ENCODE measurements at regions not wholly inside any gene's neighbourhood (a gene's known extent, or its start where the extent isn't known, plus 50 kb on each side); places are given as distances from the start of the nearest gene placed in this dataset.
A peak's percentile ranks its signal among the peaks of the same experiment; 100 is the strongest.

DNA sequence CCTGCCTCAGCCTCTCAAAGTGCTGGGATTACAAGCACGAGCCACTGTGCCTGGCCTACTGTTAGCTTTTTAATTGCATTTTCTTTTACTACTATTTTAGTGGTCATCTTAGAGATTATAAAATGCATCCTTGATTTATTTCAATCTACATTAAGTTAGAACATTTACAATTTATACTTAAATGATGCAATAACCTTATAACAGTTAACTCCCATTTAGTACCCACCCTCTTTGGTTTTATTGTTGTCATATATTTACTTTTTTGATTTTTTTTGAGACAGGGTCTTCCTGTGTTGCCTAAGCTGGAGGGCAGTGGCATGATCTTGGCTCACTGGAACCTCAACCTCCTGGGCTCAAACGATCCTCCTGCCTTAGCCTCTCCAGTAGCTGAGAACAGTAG lies 77.3 kb downstream of the PPCDC start:
- Histone ChIP-seq H3K36me3 (ENCODE audit: low read depth, low read length) (no peaks in the 10 kb centered on the region), H3K9me3 (ENCODE audit: low read length) (no peaks in the 10 kb centered on the region), H3F3A (ENCODE audit: low read length, unreplicated experiment) (no peaks in the 10 kb centered on the region), H3K9me2 (replicated peaks; ENCODE audit: low read length) (no peaks in the 10 kb centered on the region), H3K27me3 (ENCODE audit: low read length) (no peaks in the 10 kb centered on the region), H2AFZ (ENCODE audit: low read length) (no peak overlapping the region), H4K20me1 (ENCODE audit: low read length) (no peaks in the 10 kb centered on the region), H3K4me1 (ENCODE audit: insufficient read depth, low read length) (peaks cover 14% of the 10 kb centered on the region), H3K4me2 (ENCODE audit: low read length) (no peak overlapping the region), H3K79me2 (ENCODE audit: low read length) (no peaks in the 10 kb centered on the region), H3K27ac (ENCODE audit: low read length) (no peak overlapping the region), H3K4me3 (ENCODE audit: low read length) (no peak overlapping the region), H3K9ac (ENCODE audit: low read length) (no peak overlapping the region)
- ChIA-PET POLR2A (ENCODE audit: unreplicated experiment) (no interaction called here), CTCF (no interaction called here)
- BruUV-seq (replicated peaks), result no TSS peak
- no peak for DNase-seq
- TF ChIP-seq EZH2 (IDR thresholded peaks at IDR 0.05; ENCODE audit: low read length, unreplicated experiment) (no peak), EZH2phosphoT487 (IDR thresholded peaks at IDR 0.05; ENCODE audit: borderline replicate concordance, low read length) (no peak)
- TF ChIP-seq, protein P1, sequence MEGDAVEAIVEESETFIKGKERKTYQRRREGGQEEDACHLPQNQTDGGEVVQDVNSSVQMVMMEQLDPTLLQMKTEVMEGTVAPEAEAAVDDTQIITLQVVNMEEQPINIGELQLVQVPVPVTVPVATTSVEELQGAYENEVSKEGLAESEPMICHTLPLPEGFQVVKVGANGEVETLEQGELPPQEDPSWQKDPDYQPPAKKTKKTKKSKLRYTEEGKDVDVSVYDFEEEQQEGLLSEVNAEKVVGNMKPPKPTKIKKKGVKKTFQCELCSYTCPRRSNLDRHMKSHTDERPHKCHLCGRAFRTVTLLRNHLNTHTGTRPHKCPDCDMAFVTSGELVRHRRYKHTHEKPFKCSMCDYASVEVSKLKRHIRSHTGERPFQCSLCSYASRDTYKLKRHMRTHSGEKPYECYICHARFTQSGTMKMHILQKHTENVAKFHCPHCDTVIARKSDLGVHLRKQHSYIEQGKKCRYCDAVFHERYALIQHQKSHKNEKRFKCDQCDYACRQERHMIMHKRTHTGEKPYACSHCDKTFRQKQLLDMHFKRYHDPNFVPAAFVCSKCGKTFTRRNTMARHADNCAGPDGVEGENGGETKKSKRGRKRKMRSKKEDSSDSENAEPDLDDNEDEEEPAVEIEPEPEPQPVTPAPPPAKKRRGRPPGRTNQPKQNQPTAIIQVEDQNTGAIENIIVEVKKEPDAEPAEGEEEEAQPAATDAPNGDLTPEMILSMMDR (conservative IDR thresholded peaks at IDR 0.05; ENCODE audit: low read depth, low read length), result no peak
- intact Hi-C loops (cut with micrococcal nuclease), result no loop called here
- ATAC-seq, result no peak

DNA sequence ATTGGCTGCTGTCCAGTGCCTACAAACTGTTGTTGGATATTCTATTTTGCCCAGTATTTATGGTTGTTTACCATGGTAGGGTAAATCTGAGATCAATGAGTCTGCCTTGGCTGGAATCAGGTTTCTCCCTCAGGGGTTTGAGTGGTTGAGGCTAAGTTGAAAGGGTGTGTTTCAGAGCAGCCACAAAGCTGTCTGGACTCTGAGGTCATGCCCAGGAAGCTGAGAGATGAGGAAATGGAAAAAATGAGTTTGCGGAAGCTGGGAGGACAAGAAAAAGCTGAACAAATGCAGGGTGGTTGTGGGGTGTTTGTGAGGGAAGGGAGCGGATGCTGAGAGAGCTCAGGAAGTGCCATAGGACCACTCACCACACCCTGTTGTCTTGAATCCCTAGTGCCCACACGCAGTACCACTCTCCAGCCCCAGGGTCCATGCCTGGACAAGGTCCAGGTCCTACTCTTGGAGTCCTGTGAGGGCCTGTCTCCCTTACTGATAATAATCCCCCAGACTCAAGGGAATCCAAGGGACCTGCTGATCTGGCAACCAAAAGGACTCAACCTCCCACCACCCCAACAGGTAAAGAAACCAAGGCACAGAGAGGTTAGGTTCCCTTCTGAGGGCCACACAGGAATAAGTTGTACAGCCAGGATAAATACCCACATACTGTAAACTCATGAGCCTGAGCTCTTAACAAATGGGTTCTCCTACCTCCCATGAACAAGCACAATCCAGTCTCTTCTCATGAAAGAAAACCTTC lies 81.6 kb downstream of the PPCDC start:
- DNase-seq (peak; percentile 99), ATAC-seq (peak; percentile 88)
- H3K27ac ChIP-seq (ENCODE audit: low read length), result peak overlapping the region; percentile 92
- intact Hi-C loops (cut with micrococcal nuclease), result loop anchor here (5.0 kb wide), 1 partner anchor 97 kb away; the partner anchor contains the start of gene C15orf39
- ChIA-PET CTCF (interaction anchor here (0.6 to 1.2 kb wide), 2 partner anchors 38 to 288 kb away, joined by 3 read pairs; no protein-coding TSS in a partner anchor), POLR2A (ENCODE audit: unreplicated experiment) (no interaction called here)
- H3K36me3 ChIP-seq (ENCODE audit: low read depth, low read length), result no peaks in the 10 kb centered on the region
- H3K79me2 ChIP-seq (ENCODE audit: low read length), result no peaks in the 10 kb centered on the region
- no peak overlapping the region for H3K4me3 ChIP-seq (ENCODE audit: low read length)
- peaks cover 44% of the 10 kb centered on the region for H3K4me1 ChIP-seq (ENCODE audit: insufficient read depth, low read length)
- BruUV-seq (replicated peaks), result no TSS peak
- H2AFZ ChIP-seq (ENCODE audit: low read length), result no peak overlapping the region
- peak overlapping the region; percentile 60 for H3K9ac ChIP-seq (ENCODE audit: low read length)
- TF ChIP-seq, protein P1 (conservative IDR thresholded peaks at IDR 0.05; ENCODE audit: low read depth, low read length), result no peak
- TF ChIP-seq EZH2phosphoT487 (IDR thresholded peaks at IDR 0.05; ENCODE audit: borderline replicate concordance, low read length), result no peak
- H3K9me2 ChIP-seq (replicated peaks; ENCODE audit: low read length), result no peaks in the 10 kb centered on the region
- peak overlapping the region; percentile 47 for H3K4me2 ChIP-seq (ENCODE audit: low read length)
- no peaks in the 10 kb centered on the region for H3K27me3 ChIP-seq (ENCODE audit: low read length)
- no peaks in the 10 kb centered on the region for H4K20me1 ChIP-seq (ENCODE audit: low read length)
- H3K9me3 ChIP-seq (ENCODE audit: low read length), result no peaks in the 10 kb centered on the region
- peaks cover 3% of the 10 kb centered on the region for H3F3A ChIP-seq (ENCODE audit: low read length, unreplicated experiment)

DNA sequence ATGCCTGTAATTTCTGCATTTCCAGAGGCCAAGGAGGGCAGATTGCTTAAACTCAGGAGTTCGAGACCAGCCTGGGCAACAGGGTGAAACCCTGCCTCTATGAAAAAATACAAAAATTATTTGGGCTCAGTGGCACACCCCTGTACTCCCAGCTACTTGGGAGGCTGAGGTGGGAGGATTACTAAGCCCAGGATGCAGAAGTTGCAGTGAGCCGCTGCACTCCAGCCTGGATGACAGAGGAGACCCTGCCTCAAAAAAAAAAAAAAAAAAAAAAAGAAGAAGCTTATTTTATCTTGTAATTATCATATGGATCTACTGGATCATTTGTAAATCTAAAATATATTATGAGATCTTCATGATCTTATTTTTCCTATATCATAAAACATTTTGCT lies 84.1 kb downstream of the PPCDC start:
- intact Hi-C loops (cut with micrococcal nuclease), result loop anchor here (5.0 kb wide), 1 partner anchor 95 kb away; the partner anchor contains the start of gene C15orf39
- H3K9me2 ChIP-seq (replicated peaks; ENCODE audit: low read length), result no peaks in the 10 kb centered on the region
- peaks cover 44% of the 10 kb centered on the region for H3K4me1 ChIP-seq (ENCODE audit: insufficient read depth, low read length)
- ATAC-seq, result no peak
- no peaks in the 10 kb centered on the region for H3K9me3 ChIP-seq (ENCODE audit: low read length)
- TF ChIP-seq, protein P1 (conservative IDR thresholded peaks at IDR 0.05; ENCODE audit: low read depth, low read length), result no peak
- POLR2A ChIA-PET (ENCODE audit: unreplicated experiment), result interaction anchor here (0.6 kb wide), 1 partner anchor 43 kb away, joined by 9 read pairs; no protein-coding TSS in a partner anchor
- peak overlapping the region; percentile 87 for H3K27ac ChIP-seq (ENCODE audit: low read length)
- BruUV-seq (replicated peaks), result no TSS peak
- peak overlapping the region; percentile 75 for H3K4me2 ChIP-seq (ENCODE audit: low read length)
- no peaks in the 10 kb centered on the region for H3K36me3 ChIP-seq (ENCODE audit: low read depth, low read length)
- no peak overlapping the region for H3K4me3 ChIP-seq (ENCODE audit: low read length)
- H3K27me3 ChIP-seq (ENCODE audit: low read length), result no peaks in the 10 kb centered on the region
- CTCF ChIA-PET, result no interaction called here
- no peaks in the 10 kb centered on the region for H3K79me2 ChIP-seq (ENCODE audit: low read length)
- H3K9ac ChIP-seq (ENCODE audit: low read length), result peak overlapping the region; percentile 41; the same call in 1 of the 2 replicates
- H3F3A ChIP-seq (ENCODE audit: low read length, unreplicated experiment), result peaks cover 3% of the 10 kb centered on the region
- no peaks in the 10 kb centered on the region for H4K20me1 ChIP-seq (ENCODE audit: low read length)
- no peak overlapping the region for H2AFZ ChIP-seq (ENCODE audit: low read length)
- no peak for DNase-seq
